ENCODE measurements at regions not wholly inside any gene's neighbourhood (a gene's known extent, or its start where the extent isn't known, plus 50 kb on each side); places are given as distances from the start of the nearest gene placed in this dataset.

DNA sequence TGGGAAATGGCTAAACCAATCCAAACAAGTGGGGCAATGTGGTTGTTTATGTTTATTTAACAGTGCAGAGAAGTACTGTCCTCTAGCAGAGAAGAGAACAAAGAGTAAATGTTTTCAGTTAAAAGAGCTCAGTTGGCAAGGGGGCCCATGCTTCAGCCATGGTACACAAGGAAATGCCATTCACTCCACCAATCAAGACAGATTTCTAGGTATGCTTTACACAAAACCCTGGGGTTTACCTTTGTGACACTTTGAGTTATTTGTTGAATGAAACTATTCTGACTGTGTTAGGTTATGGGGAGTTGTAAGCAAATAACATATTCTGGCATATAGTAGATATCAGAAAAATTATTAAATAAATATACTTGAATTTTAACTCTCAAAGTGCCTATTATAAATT, 228.5 kb upstream of the MME start:
- Histone ChIP-seq H3K27me3 (ENCODE audit: insufficient read depth, low read depth, low read length) (no peaks in the 10 kb centered on the region), H3K4me2 (ENCODE audit: low read length) (no peak overlapping the region), H3K79me2 (replicated peaks; ENCODE audit: insufficient read depth, low read length) (no peaks in the 10 kb centered on the region), H4K20me1 (ENCODE audit: insufficient read depth) (no peaks in the 10 kb centered on the region), H3K9me2 (ENCODE audit: insufficient read depth, low read length) (no peaks in the 10 kb centered on the region), H3K27ac (ENCODE audit: low read length) (no peak overlapping the region), H3K4me3 (ENCODE audit: low read length) (no peak overlapping the region), H2AFZ (ENCODE audit: low read depth, low read length) (no peak overlapping the region), H3K36me3 (ENCODE audit: insufficient read depth, low read length) (no peaks in the 10 kb centered on the region), H3F3A (ENCODE audit: insufficient read depth, low read length, poor library complexity, severe bottlenecking) (no peaks in the 10 kb centered on the region), H3K9me3 (ENCODE audit: low read length) (no peaks in the 10 kb centered on the region), H3K9ac (ENCODE audit: low read length) (no peak overlapping the region)
- no peak for TF ChIP-seq POLR2AphosphoS5 (IDR thresholded peaks at IDR 0.05)
- TF ChIP-seq TAF1 (IDR thresholded peaks at IDR 0.05; ENCODE audit: low read depth), result no peak
- TF ChIP-seq EP300 (conservative IDR thresholded peaks at IDR 0.05; ENCODE audit: poor library complexity, severe bottlenecking), result no peak
- TF ChIP-seq MXI1 (conservative IDR thresholded peaks at IDR 0.05; ENCODE audit: poor library complexity, severe bottlenecking), result no peak
- TF ChIP-seq SMC3 (conservative IDR thresholded peaks at IDR 0.05; ENCODE audit: poor library complexity), result no peak
- TF ChIP-seq EZH2 (IDR thresholded peaks at IDR 0.05; ENCODE audit: borderline replicate concordance, insufficient read depth, low read length, poor library complexity, severe bottlenecking), result no peak

DNA sequence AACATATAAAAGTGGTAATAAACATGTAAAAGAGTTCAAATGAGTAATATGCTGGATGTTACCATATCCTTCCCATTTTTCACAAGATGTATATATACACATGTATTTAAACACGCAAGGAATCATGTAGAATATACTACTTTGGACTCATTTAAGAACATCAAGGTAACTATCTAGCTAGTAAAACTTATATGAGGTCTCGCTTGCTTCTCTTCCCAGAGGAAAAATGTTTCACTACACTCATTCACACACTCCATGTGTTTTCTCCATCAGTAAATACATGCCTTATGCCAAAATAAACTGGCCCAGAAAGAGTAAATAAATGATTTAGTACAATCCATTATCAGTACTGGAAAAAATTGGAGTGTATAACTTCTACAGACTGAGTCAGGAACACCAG, 229.2 kb upstream of the MME start:
- Histone ChIP-seq H2AFZ (ENCODE audit: low read depth, low read length) (no peak overlapping the region), H3K36me3 (ENCODE audit: insufficient read depth, low read length) (no peaks in the 10 kb centered on the region), H3K4me3 (ENCODE audit: low read length) (no peak overlapping the region), H3K9ac (ENCODE audit: low read length) (no peak overlapping the region), H3K27ac (ENCODE audit: low read length) (no peak overlapping the region), H3K79me2 (replicated peaks; ENCODE audit: insufficient read depth, low read length) (no peaks in the 10 kb centered on the region), H4K20me1 (ENCODE audit: insufficient read depth) (no peaks in the 10 kb centered on the region), H3K9me3 (ENCODE audit: low read length) (no peaks in the 10 kb centered on the region), H3K9me2 (ENCODE audit: insufficient read depth, low read length) (no peaks in the 10 kb centered on the region), H3F3A (ENCODE audit: insufficient read depth, low read length, poor library complexity, severe bottlenecking) (no peaks in the 10 kb centered on the region), H3K27me3 (ENCODE audit: insufficient read depth, low read depth, low read length) (no peaks in the 10 kb centered on the region), H3K4me2 (ENCODE audit: low read length) (no peak overlapping the region)
- no peak for TF ChIP-seq SMC3 (conservative IDR thresholded peaks at IDR 0.05; ENCODE audit: poor library complexity)
- TF ChIP-seq, protein P1, sequence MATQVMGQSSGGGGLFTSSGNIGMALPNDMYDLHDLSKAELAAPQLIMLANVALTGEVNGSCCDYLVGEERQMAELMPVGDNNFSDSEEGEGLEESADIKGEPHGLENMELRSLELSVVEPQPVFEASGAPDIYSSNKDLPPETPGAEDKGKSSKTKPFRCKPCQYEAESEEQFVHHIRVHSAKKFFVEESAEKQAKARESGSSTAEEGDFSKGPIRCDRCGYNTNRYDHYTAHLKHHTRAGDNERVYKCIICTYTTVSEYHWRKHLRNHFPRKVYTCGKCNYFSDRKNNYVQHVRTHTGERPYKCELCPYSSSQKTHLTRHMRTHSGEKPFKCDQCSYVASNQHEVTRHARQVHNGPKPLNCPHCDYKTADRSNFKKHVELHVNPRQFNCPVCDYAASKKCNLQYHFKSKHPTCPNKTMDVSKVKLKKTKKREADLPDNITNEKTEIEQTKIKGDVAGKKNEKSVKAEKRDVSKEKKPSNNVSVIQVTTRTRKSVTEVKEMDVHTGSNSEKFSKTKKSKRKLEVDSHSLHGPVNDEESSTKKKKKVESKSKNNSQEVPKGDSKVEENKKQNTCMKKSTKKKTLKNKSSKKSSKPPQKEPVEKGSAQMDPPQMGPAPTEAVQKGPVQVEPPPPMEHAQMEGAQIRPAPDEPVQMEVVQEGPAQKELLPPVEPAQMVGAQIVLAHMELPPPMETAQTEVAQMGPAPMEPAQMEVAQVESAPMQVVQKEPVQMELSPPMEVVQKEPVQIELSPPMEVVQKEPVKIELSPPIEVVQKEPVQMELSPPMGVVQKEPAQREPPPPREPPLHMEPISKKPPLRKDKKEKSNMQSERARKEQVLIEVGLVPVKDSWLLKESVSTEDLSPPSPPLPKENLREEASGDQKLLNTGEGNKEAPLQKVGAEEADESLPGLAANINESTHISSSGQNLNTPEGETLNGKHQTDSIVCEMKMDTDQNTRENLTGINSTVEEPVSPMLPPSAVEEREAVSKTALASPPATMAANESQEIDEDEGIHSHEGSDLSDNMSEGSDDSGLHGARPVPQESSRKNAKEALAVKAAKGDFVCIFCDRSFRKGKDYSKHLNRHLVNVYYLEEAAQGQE (IDR thresholded peaks at IDR 0.05; ENCODE audit: borderline replicate concordance), result no peak
- TF ChIP-seq, protein P2, sequence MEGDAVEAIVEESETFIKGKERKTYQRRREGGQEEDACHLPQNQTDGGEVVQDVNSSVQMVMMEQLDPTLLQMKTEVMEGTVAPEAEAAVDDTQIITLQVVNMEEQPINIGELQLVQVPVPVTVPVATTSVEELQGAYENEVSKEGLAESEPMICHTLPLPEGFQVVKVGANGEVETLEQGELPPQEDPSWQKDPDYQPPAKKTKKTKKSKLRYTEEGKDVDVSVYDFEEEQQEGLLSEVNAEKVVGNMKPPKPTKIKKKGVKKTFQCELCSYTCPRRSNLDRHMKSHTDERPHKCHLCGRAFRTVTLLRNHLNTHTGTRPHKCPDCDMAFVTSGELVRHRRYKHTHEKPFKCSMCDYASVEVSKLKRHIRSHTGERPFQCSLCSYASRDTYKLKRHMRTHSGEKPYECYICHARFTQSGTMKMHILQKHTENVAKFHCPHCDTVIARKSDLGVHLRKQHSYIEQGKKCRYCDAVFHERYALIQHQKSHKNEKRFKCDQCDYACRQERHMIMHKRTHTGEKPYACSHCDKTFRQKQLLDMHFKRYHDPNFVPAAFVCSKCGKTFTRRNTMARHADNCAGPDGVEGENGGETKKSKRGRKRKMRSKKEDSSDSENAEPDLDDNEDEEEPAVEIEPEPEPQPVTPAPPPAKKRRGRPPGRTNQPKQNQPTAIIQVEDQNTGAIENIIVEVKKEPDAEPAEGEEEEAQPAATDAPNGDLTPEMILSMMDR (IDR thresholded peaks at IDR 0.05; ENCODE audit: poor library complexity, severe bottlenecking), result no peak
- TF ChIP-seq POLR2AphosphoS5 (IDR thresholded peaks at IDR 0.05), result no peak
- TF ChIP-seq TAF1 (IDR thresholded peaks at IDR 0.05; ENCODE audit: low read depth), result no peak
- TF ChIP-seq EP300 (conservative IDR thresholded peaks at IDR 0.05; ENCODE audit: poor library complexity, severe bottlenecking), result no peak
- no peak for TF ChIP-seq RAD21 (conservative IDR thresholded peaks at IDR 0.05)
- no peak for TF ChIP-seq MXI1 (conservative IDR thresholded peaks at IDR 0.05; ENCODE audit: poor library complexity, severe bottlenecking)
- TF ChIP-seq EZH2 (IDR thresholded peaks at IDR 0.05; ENCODE audit: borderline replicate concordance, insufficient read depth, low read length, poor library complexity, severe bottlenecking), result no peak

All from neural cell (in vitro differentiated cells).